ENCODE measurements at regions not wholly inside any gene's neighbourhood (a gene's known extent, or its start where the extent isn't known, plus 50 kb on each side); places are given as distances from the start of the nearest gene placed in this dataset.

- no peak for DNase-seq (ENCODE audit: low read depth)
- no peak for TF ChIP-seq CTCF (IDR thresholded peaks at IDR 0.05; ENCODE audit: low read depth, low read length, missing control alignments)
- H3K4me3 ChIP-seq (ENCODE audit: low read depth, low read length) = no peak overlapping the region
These were observed 164.1 kb upstream of the SLCO3A1 start for GRCh38 chr15:91689377-91689776.

- DNase-seq (ENCODE audit: low read depth) = no peak
- TF ChIP-seq CTCF (IDR thresholded peaks at IDR 0.05; ENCODE audit: low read depth, low read length, missing control alignments) = no peak
- H3K4me3 ChIP-seq (ENCODE audit: low read depth, low read length) = no peak overlapping the region
These were observed 160.9 kb upstream of the SLCO3A1 start for GRCh38 chr15:91692596-91692995.

- no peak overlapping the region for H3K4me3 ChIP-seq (ENCODE audit: low read depth, low read length)
- DNase-seq (ENCODE audit: low read depth) = no peak
- no peak for TF ChIP-seq CTCF (IDR thresholded peaks at IDR 0.05; ENCODE audit: low read depth, low read length, missing control alignments)
These were observed 159.2 kb upstream of the SLCO3A1 start for GRCh38 chr15:91694131-91694830.

- TF ChIP-seq CTCF (IDR thresholded peaks at IDR 0.05; ENCODE audit: low read depth, low read length, missing control alignments) = no peak
- H3K4me3 ChIP-seq (ENCODE audit: low read depth, low read length) = no peak overlapping the region
- no peak for DNase-seq (ENCODE audit: low read depth)
These were observed 158.7 kb upstream of the SLCO3A1 start for GRCh38 chr15:91694831-91695210.

- DNase-seq (ENCODE audit: low read depth) = no peak
- no peak overlapping the region for H3K4me3 ChIP-seq (ENCODE audit: low read depth, low read length)
- no peak for TF ChIP-seq CTCF (IDR thresholded peaks at IDR 0.05; ENCODE audit: low read depth, low read length, missing control alignments)
These were observed 157.7 kb upstream of the SLCO3A1 start for GRCh38 chr15:91695799-91696198.

GRCh38 chr15:91696981-91697380, 156.5 kb upstream of the SLCO3A1 start:
- no peak overlapping the region for H3K4me3 ChIP-seq (ENCODE audit: low read depth, low read length)
- no peak for DNase-seq (ENCODE audit: low read depth)
- TF ChIP-seq CTCF (IDR thresholded peaks at IDR 0.05; ENCODE audit: low read depth, low read length, missing control alignments) = no peak

GRCh38 chr15:91698241-91698640, 155.3 kb upstream of the SLCO3A1 start:
- DNase-seq (ENCODE audit: low read depth) = no peak
- no peak for TF ChIP-seq CTCF (IDR thresholded peaks at IDR 0.05; ENCODE audit: low read depth, low read length, missing control alignments)
- no peak overlapping the region for H3K4me3 ChIP-seq (ENCODE audit: low read depth, low read length)

Measured in GM12864 (cell line).